GM10248 (cell line): ENCODE measurements at regions not wholly inside any gene's neighbourhood (a gene's known extent, or its start where the extent isn't known, plus 50 kb on each side); places are given as distances from the start of the nearest gene placed in this dataset.

Source experiments
- CTCF ChIA-PET: fragments of 300-600 bp; sonication (Branson Sonifier 250); formaldehyde crosslinking; extraction: SDS; loops from one replicate; lab custom pipeline; 2021; ENCODE audit warnings: antibody characterized with exemption; lab: Yijun Ruan, JAX
- POLR2A ChIA-PET: fragments of 350-650 bp; sonication (Branson Sonifier 250); formaldehyde crosslinking; extraction: SDS; loops from one replicate; lab custom pipeline; 2020; ENCODE audit warnings: antibody characterized with exemption; lab: Yijun Ruan, JAX
- DNase-seq: peaks from one replicate; pipeline ENCODE4 v3.0.0; 2012; ENCODE audit errors: extremely low spot score
- CTCF ChIP-seq: IDR thresholded peaks from 2 replicates; pipeline ENCODE4 v1.5.1; 2012; ENCODE audit warnings: mild to moderate bottlenecking, low read depth; ENCODE audit errors: extremely low read depth, missing control alignments, control extremely low read depth

DNA sequence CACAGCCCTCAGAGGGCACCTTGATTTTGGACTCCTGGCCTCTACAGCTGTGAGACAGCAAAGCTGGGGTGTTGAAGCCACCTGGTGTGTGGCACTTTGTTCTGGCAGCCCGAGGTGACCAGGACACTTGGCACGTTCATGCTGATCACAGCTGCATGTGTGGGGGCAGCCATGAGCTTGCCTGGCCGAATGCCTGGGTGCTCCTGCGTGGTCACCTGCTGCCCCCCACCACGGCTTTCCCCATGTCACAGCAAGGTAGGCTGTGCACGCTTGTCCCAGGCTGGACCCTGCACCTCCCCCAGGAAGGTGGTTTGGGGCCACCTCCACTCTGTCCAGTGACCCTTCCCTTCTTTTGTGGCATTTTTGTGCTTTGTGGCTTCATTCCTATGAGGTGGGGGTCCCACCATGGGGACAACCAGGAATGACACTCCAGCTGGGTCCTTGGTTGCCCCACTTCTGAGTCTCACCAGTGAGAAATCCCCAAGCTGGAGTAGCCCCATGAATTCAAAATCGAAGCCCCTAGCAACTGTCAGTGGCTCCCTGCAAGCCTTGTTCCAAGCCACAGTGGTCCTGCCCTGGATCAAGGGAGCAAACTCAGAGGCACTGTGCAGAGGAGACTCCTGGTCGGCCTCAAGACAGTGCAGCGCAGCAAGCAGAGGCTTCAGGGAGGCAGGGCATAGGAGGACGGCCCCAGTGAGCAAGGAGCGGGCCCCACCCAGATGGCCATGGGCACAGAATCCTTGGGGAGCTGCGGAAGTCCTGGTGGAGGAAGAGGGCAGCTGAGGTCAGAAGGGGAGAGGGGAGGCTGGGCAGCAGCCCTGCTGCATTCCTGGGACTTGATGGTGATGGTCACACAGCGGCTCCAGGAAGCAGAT, 121.4 kb upstream of the HS6ST1 start:
- CTCF ChIA-PET, result interaction anchor here (0.9 kb wide), 1 partner anchor 12 kb away, joined by 4 read pairs; no protein-coding TSS in a partner anchor
- POLR2A ChIA-PET, result no interaction called here
- no peak for TF ChIP-seq CTCF
- DNase-seq, result no peak

DNA sequence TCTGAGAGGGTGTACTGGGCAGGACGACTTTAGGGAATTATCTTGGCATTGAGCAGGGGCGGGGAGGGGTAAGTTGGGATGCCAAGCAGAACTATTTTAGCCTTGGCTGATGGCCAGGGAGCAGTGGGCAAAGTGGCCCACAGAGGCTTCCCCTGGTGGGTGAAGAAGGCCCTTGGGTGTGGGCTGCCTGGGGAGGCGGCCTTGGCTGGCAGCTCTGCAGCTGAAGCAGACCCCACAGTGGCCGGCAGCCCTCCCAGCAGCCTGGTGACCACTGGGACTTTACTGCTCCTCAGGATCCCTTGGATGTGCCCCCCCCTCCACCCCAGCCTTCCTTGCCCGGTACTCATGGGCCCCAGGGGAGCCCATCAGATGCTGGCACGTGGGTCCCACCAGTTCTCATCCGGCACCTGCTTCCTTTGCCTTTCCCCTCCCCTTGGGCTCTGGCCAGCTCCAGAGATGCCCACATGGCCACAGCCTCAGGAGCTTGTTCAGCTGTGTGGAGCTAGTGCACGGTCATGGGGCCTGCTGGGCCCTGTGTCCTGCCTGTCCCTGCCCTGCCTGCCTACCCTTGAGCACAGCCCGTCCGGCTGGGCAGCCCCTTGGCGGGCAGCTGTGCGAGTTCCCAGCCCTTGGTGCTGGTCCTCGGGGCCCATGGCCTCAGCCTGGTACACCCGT, 122.1 kb upstream of the HS6ST1 start:
- DNase-seq, result no peak
- ChIA-PET POLR2A (no interaction called here), CTCF (interaction anchor here (0.9 kb wide), 1 partner anchor 13 kb away, joined by 4 read pairs; no protein-coding TSS in a partner anchor)
- TF ChIP-seq CTCF, result no peak

GRCh38 chr2:128441341-128442052, 122.8 kb upstream of the HS6ST1 start:
- CTCF ChIA-PET, result no interaction called here
- no peak for DNase-seq
- POLR2A ChIA-PET, result no interaction called here
- TF ChIP-seq CTCF, result no peak

DNA sequence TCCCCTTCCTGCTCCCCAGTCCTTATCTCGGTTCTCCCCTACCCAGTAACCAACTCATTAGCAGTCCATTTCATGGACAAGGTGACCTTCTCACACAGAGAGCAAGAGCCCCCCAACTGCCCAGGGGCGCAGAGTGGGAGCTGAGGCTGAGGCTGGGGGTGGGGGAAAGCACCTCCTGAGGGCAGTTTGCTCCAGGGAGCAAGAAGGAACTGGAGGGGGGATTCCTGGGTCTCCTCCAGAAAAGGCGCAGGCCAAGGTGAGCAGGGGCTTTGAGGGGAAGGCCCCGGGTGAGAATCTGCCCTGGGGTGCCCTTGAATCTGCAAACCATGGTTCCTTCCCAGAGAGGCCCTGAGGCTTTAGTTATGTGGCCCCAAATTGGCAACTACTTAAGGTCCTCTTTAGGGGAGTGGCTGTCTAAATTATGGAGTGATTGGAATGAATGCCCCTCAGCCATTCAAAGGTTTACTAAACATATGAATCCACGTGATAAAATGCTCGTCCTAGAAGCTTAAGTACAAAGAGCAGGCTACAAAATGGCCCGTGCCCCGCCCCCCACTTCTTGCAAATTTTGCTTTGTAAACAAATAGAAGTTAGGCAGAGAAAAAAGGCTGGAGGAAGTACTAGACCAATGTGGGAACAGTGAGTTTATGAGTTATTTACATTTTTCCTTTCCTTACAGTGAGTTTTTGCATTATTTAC, 123.5 kb upstream of the HS6ST1 start:
- ChIA-PET CTCF (no interaction called here), POLR2A (no interaction called here)
- TF ChIP-seq CTCF, result no peak
- no peak for DNase-seq

GRCh38 chr2:128442891-128443302, 124.2 kb upstream of the HS6ST1 start:
- DNase-seq, result no peak
- CTCF ChIA-PET, result no interaction called here

More at GRCh38 chr2:128442891-128443302, 124.2 kb upstream of the HS6ST1 start:
- no peak for TF ChIP-seq CTCF
- POLR2A ChIA-PET, result no interaction called here
